Transverse colon (tissue), 4 donors: ENCODE measurements at regions not wholly inside any gene's neighbourhood (a gene's known extent, or its start where the extent isn't known, plus 50 kb on each side); places are given as distances from the start of the nearest gene placed in this dataset.

Source experiments
- DNase-seq: peaks from one replicate; pipeline ENCODE4 v3.0.0-alpha.2; 2019
- H3K27ac ChIP-seq, 4 donors: fragments of 200-600 bp; sonication (generic); 2 replicates each; pipeline ENCODE4 v1.5.1; 2016 to 2018; ENCODE audit warnings: inconsistent platforms in 4 of 4
- H3K27me3 ChIP-seq: fragments of 200-600 bp; sonication (generic); 2 replicates; pipeline ENCODE4 v1.5.1; 2017; ENCODE audit warnings: inconsistent platforms
- H3K36me3 ChIP-seq, 4 donors: fragments of 200-600 bp; sonication (generic); 2 replicates each; pipeline ENCODE4 v1.5.1; 2017 to 2019; ENCODE audit warnings: inconsistent platforms in 4 of 4
- H3K4me1 ChIP-seq, 4 donors: fragments of 200-600 bp; sonication (generic); 2 replicates each; pipeline ENCODE4 v1.5.1; 2017 to 2020; ENCODE audit warnings: inconsistent platforms in 4 of 4
- H3K4me3 ChIP-seq, 4 donors: fragments of 200-600 bp; sonication (generic); 1 replicate in 1 of 4; 2 replicates in 3 of 4; pipeline versions ENCODE4 v1.5.1 to v1.6.1; 2017 to 2019; ENCODE audit warnings: inconsistent platforms in 4 of 4
- H3K9me3 ChIP-seq, 2 donors: fragments of 200-600 bp; sonication (generic); 2 replicates each; pipeline ENCODE4 v1.5.1; 2017 to 2019; ENCODE audit warnings: inconsistent platforms in 2 of 2
- CTCF ChIP-seq, 5 experiments: fragments of 200-600 bp in 3 of 5; fragments of 450-650 bp in 2 of 5; sonication (generic) in 3 of 5; IDR thresholded peaks; 1 replicate in 2 of 5; 2 replicates in 3 of 5; pipeline ENCODE4 v1.5.1; 2016 to 2017; ENCODE audit warnings: antibody characterized with exemption in 5 of 5, inconsistent platforms in 3 of 5, mild to moderate bottlenecking in 2 of 5, moderate library complexity in 1 of 5
- EP300 ChIP-seq: sonication (generic); formaldehyde crosslinking; IDR thresholded peaks from one replicate; pipeline ENCODE4 v1.6.1; 2017; ENCODE audit warnings: antibody characterized with exemption, low read depth
- POLR2A ChIP-seq: fragments of 450-650 bp; IDR thresholded peaks from one replicate; pipeline ENCODE4 v1.6.1; 2016; ENCODE audit warnings: antibody characterized with exemption, mild to moderate bottlenecking, moderate library complexity
- POLR2AphosphoS5 ChIP-seq, 3 donors: sonication (generic); formaldehyde crosslinking; IDR thresholded peaks; one replicate each; pipeline ENCODE4 v1.6.1; 2016; ENCODE audit warnings: antibody characterized with exemption in 3 of 3
- WGBS, 2 donors: methylation state at CpG; one replicate each; pipeline ENCODE4 v1.1.5; 2018; ENCODE audit warnings: low coverage in 1 of 2; 5-methylcytosine and 5-hydroxymethylcytosine counted together
- in situ Hi-C, 4 donors: fragments of 200-750 bp; cut with MboI; loops; one replicate each; pipeline versions ENCODE4 v1.15.0 to v1.15.1; 2017; ENCODE audit warnings: low sequenced_read_pairs in 3 of 4, low pct_ligation_motif_present in 1 of 4, low pct_unique_long_range_greater_than_20kb in 1 of 4
- intact Hi-C: fragments of 100-400 bp; cut with DNase I; formaldehyde crosslinking; loops from one replicate; pipeline ENCODE4 v1.15.1; 2023; ENCODE audit warnings: low total_unique reads

- Histone ChIP-seq H3K9me3 (no peaks in the 10 kb centered on the region), H3K36me3 (no peaks in the 10 kb centered on the region), H3K4me3 (no peak overlapping the region), H3K4me1 (peaks cover 0 to 7% (median 0%) of the 10 kb centered on the region in 4 donors), H3K27me3 (no peaks in the 10 kb centered on the region), H3K27ac (no peak overlapping the region)
- 80 to 84% methylated on average over 2 of the region's 2 CpGs for WGBS, 2 donors
- TF ChIP-seq EP300: no peak
- TF ChIP-seq CTCF (IDR thresholded peaks at IDR 0.05): no peak
- TF ChIP-seq POLR2A: no peak
- TF ChIP-seq POLR2AphosphoS5 (IDR thresholded peaks at IDR 0.05): no peak
- no peak for DNase-seq
- intact Hi-C loops (no loop called here), in situ Hi-C loops (no loop called here)
These were observed 102.8 kb upstream of the SEMA6D start for GRCh38 chr15:47614360-47615011.

GRCh38 chr15:47616876-47617275, 100.4 kb upstream of the SEMA6D start:
- in situ Hi-C loops: no loop called here
- 68 to 72% methylated on average over 3 to 4 of the region's 4 CpGs for WGBS, 2 donors
- no peak for TF ChIP-seq POLR2A
- TF ChIP-seq POLR2AphosphoS5 (IDR thresholded peaks at IDR 0.05): no peak
- no peak for TF ChIP-seq CTCF (IDR thresholded peaks at IDR 0.05)
- no peak for TF ChIP-seq EP300
- intact Hi-C loops: no loop called here
- no peak for DNase-seq
- Histone ChIP-seq H3K36me3 (no peaks in the 10 kb centered on the region), H3K27me3 (no peaks in the 10 kb centered on the region), H3K4me3 (no peak overlapping the region), H3K4me1 (no peaks in the 10 kb centered on the region), H3K9me3 (no peaks in the 10 kb centered on the region), H3K27ac (no peak overlapping the region)

GRCh38 chr15:47618241-47618640, 99.1 kb upstream of the SEMA6D start:
- no peaks in the 10 kb centered on the region for H3K4me1 ChIP-seq
- WGBS, 2 donors: 80 to 88% methylated on average over 1 to 4 of the region's 4 CpGs
- in situ Hi-C loops: no loop called here
- H3K27ac ChIP-seq: no peak overlapping the region
- DNase-seq: no peak
- intact Hi-C loops: no loop called here
- TF ChIP-seq EP300: no peak
- TF ChIP-seq POLR2AphosphoS5 (IDR thresholded peaks at IDR 0.05): no peak
- TF ChIP-seq POLR2A: no peak
- TF ChIP-seq CTCF (IDR thresholded peaks at IDR 0.05): no peak
- H3K36me3 ChIP-seq: no peaks in the 10 kb centered on the region
- H3K27me3 ChIP-seq: no peaks in the 10 kb centered on the region
- H3K4me3 ChIP-seq: no peak overlapping the region
- no peaks in the 10 kb centered on the region for H3K9me3 ChIP-seq

- 39 to 44% methylated on average over 5 to 7 of the region's 7 CpGs for WGBS, 2 donors
- intact Hi-C loops (no loop called here), in situ Hi-C loops (no loop called here)
- Histone ChIP-seq H3K36me3 (no peaks in the 10 kb centered on the region), H3K4me3 (no peak overlapping the region), H3K9me3 (no peaks in the 10 kb centered on the region), H3K27ac (no peak overlapping the region), H3K27me3 (no peaks in the 10 kb centered on the region), H3K4me1 (no peaks in the 10 kb centered on the region)
- TF ChIP-seq EP300 (no peak), CTCF (IDR thresholded peaks at IDR 0.05) (no peak), POLR2A (no peak), POLR2AphosphoS5 (IDR thresholded peaks at IDR 0.05) (no peak)
- no peak for DNase-seq
These were observed 96.2 kb upstream of the SEMA6D start for GRCh38 chr15:47620960-47621681.
